GM19455 (cell line): ENCODE measurements at regions not wholly inside any gene's neighbourhood (a gene's known extent, or its start where the extent isn't known, plus 50 kb on each side); places are given as distances from the start of the nearest gene placed in this dataset.
"Not testable (repeated sequence)": the region's sequence is repeated elsewhere in the genome, so short reads cannot be mapped to it uniquely, and the experiment has no call there.

ENCODE experiments used
- ATAC-seq: cut with Tn5 transposase; IDR thresholded peaks from one replicate; pipeline ENCODE4 v1.9.1; 2021; ENCODE audit not compliant: unreplicated experiment

DNA sequence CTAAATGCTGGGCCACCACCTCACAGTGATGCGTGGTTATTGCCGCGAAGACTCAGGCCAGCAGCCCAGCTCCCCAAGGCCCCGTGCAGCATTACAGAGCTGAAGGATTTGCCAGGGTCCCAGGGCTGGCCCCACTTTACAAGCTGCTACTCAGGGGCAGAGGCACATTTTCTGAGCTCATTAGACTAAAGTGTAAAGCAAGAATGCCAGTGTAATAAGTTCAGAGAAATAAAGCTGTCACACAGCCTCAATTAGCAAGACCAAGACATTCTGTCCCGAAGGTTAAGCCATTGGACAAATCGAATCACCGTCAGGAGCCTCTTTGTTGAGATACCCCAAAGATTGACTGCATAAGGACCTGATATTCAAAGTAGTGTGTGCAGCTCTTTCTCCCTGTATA is 428.4 kb downstream of the EFNB2 start:
- ATAC-seq: no peak

DNA sequence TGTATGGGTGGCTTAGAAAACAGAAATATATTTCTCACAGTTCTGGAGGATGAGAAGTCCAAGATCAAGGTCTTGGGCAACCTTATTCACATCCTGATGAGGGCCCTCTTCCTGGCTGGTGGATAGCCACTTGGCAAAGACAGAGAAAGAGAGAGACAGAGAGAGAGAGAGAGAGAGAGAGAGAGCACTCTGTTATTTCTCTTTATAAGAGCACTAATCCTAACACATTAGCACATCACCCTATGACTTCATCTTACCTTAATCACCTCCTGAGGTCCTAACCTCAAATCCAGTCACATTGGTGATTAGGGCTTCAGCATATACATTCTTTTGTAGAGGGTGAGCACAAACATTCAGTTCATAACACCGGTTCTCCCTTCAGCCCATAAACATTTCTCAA is 430.3 kb downstream of the EFNB2 start:
- no peak for ATAC-seq

DNA sequence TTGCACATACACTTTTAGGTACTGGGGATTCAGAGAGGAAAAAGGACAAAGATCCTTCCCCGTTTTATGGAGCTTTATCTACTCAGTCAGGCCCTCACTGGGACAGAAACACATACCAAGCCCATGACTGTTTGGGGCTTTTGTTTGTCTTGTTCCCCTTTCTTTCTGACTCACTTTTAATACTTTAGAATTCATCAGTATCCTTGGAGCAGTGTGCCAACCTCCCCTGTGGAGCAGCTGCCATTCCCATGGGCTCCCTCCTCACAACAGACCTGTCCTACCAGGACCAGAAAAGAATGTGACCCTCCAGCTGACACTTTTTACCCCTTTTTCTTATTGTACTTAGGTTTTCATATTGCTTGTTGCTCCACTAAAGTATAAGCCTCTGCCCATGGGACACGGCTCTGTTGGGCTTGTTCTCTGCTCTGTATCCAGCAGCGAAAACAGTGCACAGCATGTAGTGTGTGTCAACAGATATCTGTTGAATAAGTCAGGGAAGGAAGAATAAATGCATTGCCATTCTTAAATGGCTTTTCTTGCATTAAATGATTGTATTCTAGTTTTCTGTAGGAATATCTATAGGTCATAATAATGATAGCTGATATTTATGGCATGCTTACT is 431.1 kb downstream of the EFNB2 start:
- no peak for ATAC-seq

DNA sequence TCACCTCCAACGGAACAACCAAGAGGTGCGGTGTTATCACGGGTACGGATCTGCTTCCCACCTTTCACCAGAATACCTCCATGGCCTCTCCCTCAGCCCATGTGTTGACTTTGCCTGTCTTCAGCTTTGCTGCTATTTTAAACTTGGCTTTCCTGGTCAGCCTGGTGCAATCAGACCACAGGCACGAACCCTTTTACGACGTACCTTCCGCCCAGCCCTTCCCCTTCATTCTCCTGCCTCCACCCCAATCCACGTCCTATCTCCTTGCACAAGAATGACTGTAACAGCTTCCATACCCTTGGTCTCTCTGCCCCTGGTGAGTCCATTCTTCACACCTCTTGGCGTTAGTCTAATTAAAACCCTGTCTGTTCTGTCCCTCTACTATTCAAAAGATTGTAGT is 431.7 kb downstream of the EFNB2 start:
- no peak for ATAC-seq

DNA sequence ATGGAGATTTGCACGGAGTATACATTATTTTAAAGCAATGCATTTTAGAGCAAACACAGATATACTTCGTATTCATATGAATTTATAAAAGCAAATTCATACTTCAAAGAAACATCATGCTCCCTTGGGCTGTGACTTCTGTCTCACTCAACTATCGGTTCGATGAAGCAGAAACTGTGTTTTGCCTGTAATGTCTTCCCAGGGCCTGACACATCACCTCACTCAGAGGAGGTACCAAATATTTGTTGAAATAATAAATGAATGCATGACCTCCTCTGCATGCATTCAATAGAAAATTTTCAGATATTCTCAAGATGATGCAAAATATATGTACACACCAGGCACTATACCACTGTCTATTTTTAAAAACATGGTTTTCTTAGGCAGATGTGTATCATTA is 432.7 kb downstream of the EFNB2 start:
- no peak for ATAC-seq

DNA sequence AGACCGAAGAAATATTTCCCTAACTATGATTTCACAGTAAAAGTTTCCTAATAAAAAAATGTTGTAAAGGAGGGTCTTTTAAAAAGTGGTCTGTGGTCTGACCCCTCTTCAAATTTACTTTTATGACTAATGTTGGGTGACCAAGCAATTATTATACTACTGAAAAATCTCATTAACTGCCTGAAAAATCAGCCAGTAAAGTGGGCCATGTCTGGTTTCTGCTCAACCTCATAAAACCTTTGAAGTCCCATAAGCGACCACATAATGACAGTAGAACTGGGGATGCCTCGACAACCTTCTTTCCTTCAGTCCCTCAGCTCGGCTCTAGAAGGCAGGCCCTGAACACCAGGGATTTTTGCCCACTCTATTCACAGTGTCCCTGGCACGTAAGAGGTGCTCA is 434.3 kb downstream of the EFNB2 start:
- ATAC-seq: no peak

DNA sequence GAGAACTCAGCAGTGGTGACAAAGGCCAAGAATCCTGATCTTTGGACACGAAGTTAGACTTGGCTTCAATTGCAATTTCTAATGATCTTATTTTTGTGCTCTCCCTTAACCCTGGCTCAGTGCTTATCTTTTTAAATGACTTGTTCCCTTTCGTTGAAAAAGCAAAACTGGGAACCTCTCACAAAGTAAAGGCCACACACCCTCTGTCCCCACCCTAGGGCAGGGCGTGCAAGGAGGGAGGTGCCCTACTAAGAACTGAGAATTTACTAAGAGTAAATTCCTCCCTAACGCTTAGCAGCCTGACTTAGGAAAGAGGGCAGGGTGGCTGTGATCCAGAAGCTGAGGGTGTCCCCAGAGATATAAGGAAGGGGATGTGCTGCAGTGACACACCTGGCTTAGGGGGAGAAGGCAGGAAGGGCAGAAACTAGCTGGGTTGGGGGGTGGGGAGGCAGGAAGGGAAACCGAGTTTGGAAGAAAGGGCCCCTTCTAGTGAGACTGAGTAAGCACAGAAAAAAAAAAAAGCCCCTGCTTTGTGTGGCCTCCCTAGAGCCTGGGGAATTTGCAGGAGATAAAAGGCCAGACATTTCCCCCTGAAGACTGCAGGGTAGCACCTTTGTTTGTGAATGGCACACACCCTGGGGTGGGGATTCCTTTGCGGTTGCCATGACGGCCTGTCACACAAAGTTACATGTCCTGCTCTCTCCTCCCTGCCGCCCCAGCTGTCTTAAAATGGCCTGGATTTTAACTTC is 435.1 kb downstream of the EFNB2 start:
- ATAC-seq: no peak

DNA sequence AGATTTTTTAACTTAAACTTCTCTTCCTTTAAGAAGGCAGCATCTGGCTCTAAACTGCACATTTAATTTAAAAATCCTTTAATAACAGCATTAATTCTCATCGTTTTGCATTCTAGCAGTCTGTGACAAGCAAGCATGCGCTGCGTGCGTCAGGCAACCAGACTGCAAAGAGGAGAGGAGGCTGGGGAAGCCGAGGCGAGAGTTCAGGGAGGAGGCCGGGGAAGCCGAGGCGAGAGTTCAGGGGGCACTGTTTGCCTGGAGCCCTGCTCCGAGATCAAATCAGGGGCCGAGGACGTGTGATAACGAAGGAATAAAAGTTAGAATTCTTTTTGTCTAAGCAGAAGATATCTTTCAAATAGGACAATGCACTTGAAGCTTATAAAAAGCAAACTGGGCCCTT is 435.7 kb downstream of the EFNB2 start:
- ATAC-seq: no peak

DNA sequence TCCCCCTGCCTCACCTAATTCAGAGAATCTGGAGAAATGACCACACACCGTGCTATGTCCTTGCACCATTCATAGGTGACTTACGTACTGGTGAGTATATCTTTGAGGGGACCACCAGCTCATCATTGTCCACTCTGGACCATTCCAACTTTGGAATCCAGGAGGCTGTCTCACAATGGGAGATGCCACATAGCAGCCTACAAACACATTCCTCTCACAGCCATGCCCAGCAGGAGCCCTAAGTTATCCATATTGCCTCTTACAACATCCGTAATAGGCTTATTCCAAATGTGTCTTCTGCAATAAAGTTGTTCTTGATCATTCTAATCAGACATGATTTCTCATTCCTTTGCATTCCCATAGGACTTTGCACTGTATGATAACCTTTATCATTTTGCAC is 436.7 kb downstream of the EFNB2 start:
- no peak for ATAC-seq

DNA sequence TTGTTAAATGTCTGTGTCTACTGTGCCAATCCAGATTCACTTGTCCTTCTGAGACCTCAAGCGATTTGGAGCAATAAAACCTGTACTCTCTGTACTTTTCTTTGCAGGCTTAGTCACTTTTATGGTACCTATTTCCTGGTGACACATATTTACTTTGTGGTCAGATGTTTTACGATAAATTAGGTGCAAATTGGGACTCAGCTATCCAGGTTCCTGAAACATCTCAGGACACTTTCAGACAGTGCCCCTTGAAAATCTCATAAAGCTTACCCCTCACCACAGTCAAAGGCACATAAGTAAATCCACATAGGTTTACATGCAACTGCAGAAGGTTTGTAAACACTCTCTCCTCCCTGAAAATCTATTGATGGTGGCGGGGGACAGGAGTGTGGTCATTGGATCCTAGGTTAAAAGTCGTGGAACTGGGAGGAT is 438.8 kb downstream of the EFNB2 start:
- ATAC-seq: no peak

DNA sequence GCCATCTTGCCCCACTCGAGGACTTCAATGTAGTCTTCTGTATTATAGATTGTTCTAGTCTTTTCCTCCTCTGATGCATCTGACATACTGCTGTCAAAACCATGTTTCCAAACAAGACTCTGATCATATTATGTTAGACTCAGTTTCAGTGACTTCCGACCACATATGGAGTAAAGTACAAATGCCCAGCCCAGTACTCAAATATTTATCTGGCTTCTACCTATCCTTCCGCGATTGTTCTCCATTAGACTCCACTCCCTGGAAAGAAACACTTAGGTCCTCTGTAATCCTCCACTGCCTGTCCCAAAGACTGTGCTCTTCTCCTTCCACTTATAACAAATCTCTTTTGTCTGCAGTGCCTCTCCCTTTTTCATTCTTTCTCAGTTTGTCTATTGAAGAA is 439.5 kb downstream of the EFNB2 start:
- no peak for ATAC-seq

DNA sequence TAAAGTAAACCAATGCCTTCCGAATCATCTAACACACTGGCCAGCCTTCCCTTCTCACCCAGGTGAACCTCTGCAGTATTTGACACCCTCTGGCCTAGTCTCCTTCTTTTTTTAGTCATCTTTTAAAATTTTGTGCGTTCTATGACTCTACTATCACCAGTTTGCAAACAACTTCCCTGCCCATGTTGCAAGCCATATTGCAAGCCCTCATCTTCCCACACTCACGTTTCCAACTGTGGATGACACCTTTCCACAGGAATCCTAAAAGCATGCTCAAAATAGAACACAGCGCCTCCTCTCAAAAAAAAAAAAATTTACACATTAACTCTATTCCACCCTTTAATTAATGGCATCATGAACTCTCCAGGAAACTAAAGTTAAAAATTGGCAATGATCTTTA is 440.1 kb downstream of the EFNB2 start:
- ATAC-seq: no peak

DNA sequence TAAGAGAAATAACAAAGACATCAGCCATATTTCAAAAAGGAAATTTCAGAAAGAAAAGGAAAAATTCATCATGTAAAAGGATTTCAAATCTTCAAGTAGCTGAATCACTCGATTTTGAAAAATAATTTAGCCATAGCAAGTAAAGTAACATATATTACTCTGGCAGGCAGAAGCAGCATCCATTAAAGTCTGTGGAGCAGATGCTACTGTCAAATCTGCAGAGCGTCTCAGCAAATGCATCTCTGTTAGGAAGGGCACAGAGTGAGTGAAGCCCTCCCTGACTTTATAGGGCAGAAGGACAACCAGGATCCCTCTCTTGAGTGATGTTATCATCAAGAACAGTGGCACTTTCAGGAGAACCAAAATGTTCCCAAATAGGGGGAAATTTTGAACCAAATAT is 445.5 kb downstream of the EFNB2 start:
- no peak for ATAC-seq

DNA sequence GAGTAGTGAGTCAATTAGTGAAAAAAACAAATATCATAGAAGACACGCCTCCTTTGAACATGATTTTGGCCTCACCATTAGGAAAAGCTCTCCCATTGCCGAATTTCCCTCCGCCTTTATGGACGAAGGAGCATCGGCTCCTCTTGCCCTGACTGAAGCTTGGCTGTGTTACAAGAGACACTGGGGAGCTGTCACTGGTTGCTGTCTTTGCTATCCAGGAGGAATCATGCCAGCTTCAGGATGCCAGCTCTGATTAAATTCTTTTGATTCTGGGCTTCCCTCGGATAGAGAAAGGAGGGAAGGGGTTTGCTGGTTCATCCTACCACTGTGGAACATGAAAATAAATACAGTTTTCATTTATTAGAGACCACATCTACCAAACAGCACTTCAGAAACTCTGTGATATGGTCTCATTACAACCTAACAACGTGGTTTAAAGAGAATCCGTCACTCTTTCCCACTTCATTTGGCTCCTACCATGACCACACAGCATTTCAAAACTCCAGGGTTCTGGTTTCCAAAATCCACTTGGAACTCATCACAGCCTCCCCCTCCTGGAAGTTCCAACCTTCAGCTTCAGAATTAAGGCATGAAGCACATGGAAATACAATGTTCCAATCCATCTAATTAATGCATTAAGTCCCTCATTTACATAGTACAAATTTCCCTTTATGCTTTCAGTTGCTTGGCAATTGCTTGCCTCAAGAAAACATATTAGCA is 446.0 kb downstream of the EFNB2 start:
- no peak for ATAC-seq

DNA sequence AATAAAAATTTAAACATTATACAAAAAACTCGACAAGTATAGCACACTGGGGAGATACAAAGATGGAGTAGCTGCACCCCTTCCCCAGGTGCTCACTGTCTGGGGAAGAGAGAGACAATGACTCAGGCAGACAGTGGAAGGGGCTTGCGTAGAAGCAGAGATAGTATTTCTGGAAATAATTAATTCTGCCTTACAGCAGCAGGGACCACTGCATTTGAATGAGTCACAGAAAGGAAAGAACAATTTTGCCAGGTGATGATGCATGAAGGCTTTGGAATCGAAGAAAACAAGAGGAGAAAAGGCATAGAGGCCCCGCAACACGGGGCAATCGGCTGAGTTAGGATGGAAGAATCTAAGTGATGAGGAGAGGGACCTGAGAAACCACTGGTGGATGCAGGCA is 447.4 kb downstream of the EFNB2 start:
- ATAC-seq: no peak

DNA sequence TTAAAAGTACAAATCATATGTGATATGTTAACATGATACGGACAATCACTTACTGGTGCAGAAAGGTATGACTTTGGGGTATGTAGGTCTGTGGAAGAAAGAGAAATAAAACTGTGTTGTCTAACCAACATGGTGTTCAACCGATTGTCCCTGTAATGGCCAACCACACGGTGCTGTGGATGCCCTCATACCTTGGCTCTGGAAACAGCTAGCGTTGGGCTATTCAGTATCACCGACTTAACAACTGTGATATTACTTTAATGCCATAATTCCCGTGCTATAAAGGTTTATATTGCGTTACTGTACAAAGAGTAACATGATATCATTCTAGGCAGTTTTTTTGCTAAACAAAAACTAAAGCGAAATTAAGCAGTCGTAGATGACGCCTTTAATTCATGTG is 448.3 kb downstream of the EFNB2 start:
- no peak for ATAC-seq

DNA sequence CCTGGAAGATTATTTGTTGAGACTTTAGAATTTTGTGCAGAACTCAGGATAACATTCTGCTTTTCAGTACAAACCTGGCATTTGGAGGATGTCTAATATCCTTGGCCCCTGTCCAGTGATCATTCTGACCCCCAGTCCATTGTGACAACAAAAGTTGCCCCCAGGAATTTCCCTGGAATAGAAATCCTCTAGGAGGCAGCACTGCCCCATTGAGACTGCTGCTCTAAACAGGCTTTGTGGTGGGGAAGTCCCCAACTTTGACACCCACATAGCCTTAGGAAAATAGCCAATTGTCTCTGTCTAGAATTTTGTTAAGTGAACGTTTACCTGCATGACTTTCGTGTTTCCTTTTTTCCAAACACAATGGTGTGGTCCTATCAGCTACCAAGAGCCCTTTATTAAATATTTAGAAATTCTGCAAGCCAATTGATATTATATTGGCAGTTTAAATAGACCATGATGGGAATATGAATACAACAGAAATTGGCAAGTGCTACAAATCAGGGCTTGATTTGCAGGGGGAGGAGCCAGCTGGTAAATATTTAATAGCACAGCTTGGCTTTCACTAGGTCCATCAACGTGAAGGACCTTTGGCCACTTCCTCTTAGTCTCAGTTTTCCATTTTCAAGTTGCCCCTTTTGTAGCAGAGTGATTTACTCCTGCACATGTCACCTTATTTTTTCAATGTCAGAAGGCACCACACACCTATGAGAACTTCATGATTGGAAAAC is 451.7 kb downstream of the EFNB2 start:
- ATAC-seq: no peak

DNA sequence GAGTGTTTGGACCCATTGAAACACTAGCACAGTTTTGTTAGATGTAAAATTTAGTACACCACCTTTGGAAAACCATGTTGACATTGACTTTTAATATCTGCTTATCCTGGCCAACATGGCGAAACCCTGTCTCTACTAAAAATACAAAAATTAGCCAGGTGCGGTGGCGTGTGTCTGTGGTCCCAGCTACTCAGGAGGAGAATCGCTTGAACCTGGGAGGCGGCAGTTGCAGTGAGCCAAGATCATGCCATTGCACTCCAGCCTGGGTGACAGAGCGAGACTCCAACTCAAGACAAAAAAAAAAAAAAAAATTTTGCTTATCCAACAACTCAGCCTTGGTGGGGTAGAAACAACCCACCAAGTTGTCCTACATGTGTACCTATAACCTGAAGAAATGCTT is 454.2 kb downstream of the EFNB2 start:
- ATAC-seq: not testable (repeated sequence)

DNA sequence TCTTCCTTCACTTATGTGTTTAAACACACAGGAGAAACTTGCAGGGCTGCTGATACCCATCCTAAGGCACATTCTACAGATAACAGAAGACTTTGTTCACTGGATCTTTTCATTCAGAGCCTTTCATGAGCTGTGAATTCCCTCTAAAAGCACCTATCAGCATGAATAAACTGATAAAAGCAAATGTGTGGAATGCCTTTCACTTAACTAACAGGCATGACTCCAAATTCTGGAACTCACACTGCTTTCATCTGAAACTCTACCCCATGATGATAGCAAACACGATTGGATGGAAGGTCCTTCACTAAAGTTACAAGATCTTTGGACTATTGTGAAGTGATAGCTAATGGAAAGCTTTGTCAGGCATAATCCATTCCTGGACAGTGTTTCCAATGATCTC is 457.3 kb downstream of the EFNB2 start:
- no peak for ATAC-seq

DNA sequence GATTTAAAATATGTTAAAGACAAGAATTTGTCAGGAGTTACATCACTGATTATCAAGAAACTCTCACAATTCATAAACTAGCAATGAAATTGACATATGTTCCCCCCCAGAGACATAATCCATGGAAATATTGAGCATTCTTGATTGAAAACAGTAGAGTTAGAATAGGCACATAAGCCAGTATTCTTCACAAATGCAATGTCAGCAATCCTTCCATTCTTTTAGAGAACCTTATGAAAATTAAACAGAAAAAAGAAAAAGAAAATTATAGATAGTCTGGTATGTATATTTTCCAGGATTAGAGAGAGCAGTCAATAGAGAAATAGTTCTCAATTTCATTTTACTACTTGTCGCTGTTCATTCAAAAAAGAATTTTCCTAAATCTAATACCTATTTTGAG is 458.4 kb downstream of the EFNB2 start:
- ATAC-seq: no peak

DNA sequence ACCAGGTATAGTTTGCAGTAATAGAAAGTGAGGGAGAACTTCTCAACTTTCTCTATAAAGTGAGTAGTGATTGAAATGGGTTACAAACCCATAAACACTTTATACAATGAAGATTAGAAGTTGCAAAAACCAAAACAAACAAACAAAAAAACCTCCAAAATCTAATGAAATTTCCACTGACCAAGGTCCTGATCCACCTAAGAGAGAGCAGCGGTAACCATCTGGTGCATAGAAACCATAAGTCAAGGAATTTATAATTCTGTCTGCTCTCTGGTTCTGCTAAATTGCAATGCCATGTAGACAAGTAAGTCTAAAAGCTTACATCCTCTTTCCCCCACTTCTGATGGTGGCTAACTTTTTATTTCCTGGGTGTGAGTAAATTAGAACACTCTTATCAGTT is 463.4 kb downstream of the EFNB2 start:
- ATAC-seq: no peak
